Gastroesophageal sphincter (tissue), 4 donors: ENCODE measurements at regions not wholly inside any gene's neighbourhood (a gene's known extent, or its start where the extent isn't known, plus 50 kb on each side); places are given as distances from the start of the nearest gene placed in this dataset.

Source experiments
- ATAC-seq: fragments of 150-250 bp; one replicate; pipeline ENCODE4 v1.9.1; 2016; ENCODE audit warnings: mild to moderate bottlenecking, moderate library complexity
- H3K27ac ChIP-seq, 4 donors: fragments of 200-600 bp; sonication (generic) in 3 of 4; 1 replicate in 3 of 4; 2 replicates in 1 of 4; pipeline ENCODE4 v1.5.1; 2016 to 2019
- H3K27me3 ChIP-seq: fragments of 200-600 bp; sonication (generic); one replicate; pipeline ENCODE4 v1.5.1; 2019
- H3K36me3 ChIP-seq, 2 donors: fragments of 200-600 bp; sonication (generic); one replicate each; pipeline ENCODE4 v1.5.1; 2019; ENCODE audit warnings: control low read depth in 1 of 2
- H3K4me1 ChIP-seq, 3 donors: fragments of 200-600 bp; sonication (generic); 1 replicate in 2 of 3; 2 replicates in 1 of 3; pipeline ENCODE4 v1.5.1; 2016 to 2019; ENCODE audit warnings: control low read depth in 2 of 3
- H3K4me3 ChIP-seq, 2 donors: fragments of 200-600 bp; sonication (generic); one replicate each; pipeline ENCODE4 v1.5.1; 2019; ENCODE audit warnings: mild to moderate bottlenecking in 1 of 2, moderate library complexity in 1 of 2
- H3K9me3 ChIP-seq, 3 donors: fragments of 200-600 bp; sonication (generic); one replicate each; pipeline ENCODE4 v1.5.1; 2017 to 2019; ENCODE audit warnings: control low read depth in 2 of 3
- CTCF ChIP-seq, 4 experiments: fragments of 200-600 bp in 2 of 4; fragments of 450-650 bp in 2 of 4; sonication (generic) in 1 of 4; IDR thresholded peaks; one replicate each; pipeline ENCODE4 v1.5.1; 2017 to 2019; ENCODE audit warnings: antibody characterized with exemption in 4 of 4, mild to moderate bottlenecking in 2 of 4, moderate library complexity in 2 of 4
- EP300 ChIP-seq: sonication (generic); formaldehyde crosslinking; IDR thresholded peaks from one replicate; pipeline ENCODE4 v1.6.1; 2017; ENCODE audit warnings: antibody characterized with exemption, mild to moderate bottlenecking
- POLR2A ChIP-seq, 2 donors: fragments of 450-650 bp; IDR thresholded peaks; one replicate each; pipeline ENCODE4 v1.6.1; 2017; ENCODE audit warnings: antibody characterized with exemption in 2 of 2, mild to moderate bottlenecking in 2 of 2, moderate library complexity in 1 of 2
- POLR2AphosphoS5 ChIP-seq: sonication (generic); formaldehyde crosslinking; IDR thresholded peaks from one replicate; pipeline ENCODE4 v1.6.1; 2017; ENCODE audit warnings: antibody characterized with exemption
- WGBS, 2 donors: methylation state at CpG; one replicate each; pipeline ENCODE4 v1.1.5; 2018; ENCODE audit warnings: low coverage in 1 of 2; 5-methylcytosine and 5-hydroxymethylcytosine counted together

- ATAC-seq: no peak
- no peak for TF ChIP-seq EP300
- no peak for TF ChIP-seq POLR2AphosphoS5
- TF ChIP-seq CTCF (IDR thresholded peaks at IDR 0.05): no peak
- no peak for TF ChIP-seq POLR2A (IDR thresholded peaks at IDR 0.05)
- WGBS, 2 donors: 90 to 92% methylated on average over 2 of the region's 2 CpGs
Observed at GRCh38 chr2:217124050-217124449, 264.2 kb upstream of the TNP1 start.

GRCh38 chr2:217121565-217121964, 261.7 kb upstream of the TNP1 start:
- no peak for ATAC-seq
- H3K27ac ChIP-seq: no peak overlapping the region
- no peaks in the 10 kb centered on the region for H3K27me3 ChIP-seq
- H3K4me3 ChIP-seq: no peak overlapping the region
- TF ChIP-seq CTCF (IDR thresholded peaks at IDR 0.05): no peak
- TF ChIP-seq POLR2A (IDR thresholded peaks at IDR 0.05): no peak
- 76 to 100% methylated on average over 2 of the region's 2 CpGs for WGBS, 2 donors
- H3K9me3 ChIP-seq: no peaks in the 10 kb centered on the region
- no peaks in the 10 kb centered on the region for H3K36me3 ChIP-seq
- H3K4me1 ChIP-seq: no peaks in the 10 kb centered on the region

More at GRCh38 chr2:217124050-217124449, 264.2 kb upstream of the TNP1 start:
- Histone ChIP-seq H3K4me3 (no peak overlapping the region), H3K9me3 (no peaks in the 10 kb centered on the region), H3K36me3 (no peaks in the 10 kb centered on the region), H3K4me1 (no peaks in the 10 kb centered on the region), H3K27me3 (no peaks in the 10 kb centered on the region), H3K27ac (no peak overlapping the region)

GRCh38 chr2:217120429-217120828, 260.6 kb upstream of the TNP1 start:
- H3K27me3 ChIP-seq: no peaks in the 10 kb centered on the region
- H3K9me3 ChIP-seq: no peaks in the 10 kb centered on the region
- H3K4me3 ChIP-seq: no peak overlapping the region
- 93% methylated on average over 4 of the region's 4 CpGs for WGBS, 2 donors
- no peaks in the 10 kb centered on the region for H3K4me1 ChIP-seq
- H3K36me3 ChIP-seq: no peaks in the 10 kb centered on the region
- no peak for ATAC-seq
- H3K27ac ChIP-seq: no peak overlapping the region
- TF ChIP-seq EP300 (no peak), CTCF (IDR thresholded peaks at IDR 0.05) (no peak), POLR2A (IDR thresholded peaks at IDR 0.05) (no peak), POLR2AphosphoS5 (no peak)

- Histone ChIP-seq H3K9me3 (no peaks in the 10 kb centered on the region), H3K27me3 (no peaks in the 10 kb centered on the region), H3K36me3 (no peaks in the 10 kb centered on the region), H3K4me1 (no peaks in the 10 kb centered on the region), H3K4me3 (no peak overlapping the region), H3K27ac (no peak overlapping the region)
- WGBS, 2 donors: 88 to 91% methylated on average over 4 to 7 of the region's 7 CpGs
- no peak for ATAC-seq
- TF ChIP-seq POLR2A (IDR thresholded peaks at IDR 0.05) (no peak), EP300 (no peak), CTCF (IDR thresholded peaks at IDR 0.05) (no peak), POLR2AphosphoS5 (no peak)
Observed at GRCh38 chr2:217118559-217119284, 258.9 kb upstream of the TNP1 start.

GRCh38 chr2:217117523-217117922, 257.7 kb upstream of the TNP1 start:
- Histone ChIP-seq H3K36me3 (no peaks in the 10 kb centered on the region), H3K4me1 (no peaks in the 10 kb centered on the region), H3K27ac (no peak overlapping the region), H3K27me3 (no peaks in the 10 kb centered on the region), H3K9me3 (no peaks in the 10 kb centered on the region), H3K4me3 (no peak overlapping the region)
- 67 to 92% methylated on average over 1 of the region's 1 CpG for WGBS, 2 donors
- no peak for ATAC-seq
- TF ChIP-seq POLR2AphosphoS5: no peak
- TF ChIP-seq EP300: no peak
- TF ChIP-seq POLR2A (IDR thresholded peaks at IDR 0.05): no peak
- no peak for TF ChIP-seq CTCF (IDR thresholded peaks at IDR 0.05)
